Thymus (tissue), 11 donors: ENCODE measurements at regions not wholly inside any gene's neighbourhood (a gene's known extent, or its start where the extent isn't known, plus 50 kb on each side); places are given as distances from the start of the nearest gene placed in this dataset.

Source experiments
- DNase-seq, 9 donors: peaks; one replicate each; pipeline ENCODE4 v3.0.0-alpha.2; 2013; ENCODE audit warnings: low spot score in 9 of 9, low read depth in 6 of 9, missing footprints in 1 of 9
- H3K27ac ChIP-seq, 2 donors: one replicate each; pipeline ENCODE4 v1.5.1; 2013; ENCODE audit warnings: control low read depth in 1 of 2, low read depth in 1 of 2, low read length in 1 of 2, mild to moderate bottlenecking in 1 of 2, moderate library complexity in 1 of 2
- H3K27me3 ChIP-seq, 2 donors: one replicate each; pipeline ENCODE4 v1.5.1; 2013; ENCODE audit warnings: low read length in 1 of 2; ENCODE audit not compliant: control insufficient read depth in 2 of 2, insufficient read depth in 1 of 2
- H3K36me3 ChIP-seq, 2 donors: one replicate each; pipeline ENCODE4 v1.5.1; 2013; ENCODE audit warnings: low read length in 1 of 2, mild to moderate bottlenecking in 1 of 2, moderate library complexity in 1 of 2; ENCODE audit not compliant: control insufficient read depth in 2 of 2, insufficient read depth in 2 of 2
- H3K4me1 ChIP-seq, 2 donors: one replicate each; pipeline ENCODE4 v1.5.1; 2013; ENCODE audit warnings: low read length in 2 of 2; ENCODE audit not compliant: control insufficient read depth in 2 of 2, insufficient read depth in 2 of 2
- H3K4me3 ChIP-seq, 2 donors: one replicate each; pipeline ENCODE4 v1.5.1; 2013; ENCODE audit warnings: low read length in 2 of 2, control low read depth in 1 of 2, mild to moderate bottlenecking in 1 of 2
- H3K9me3 ChIP-seq, 2 donors: one replicate each; pipeline ENCODE4 v1.5.1; 2013; ENCODE audit warnings: low read length in 1 of 2, mild to moderate bottlenecking in 1 of 2; ENCODE audit not compliant: control insufficient read depth in 2 of 2, insufficient read depth in 1 of 2
- WGBS: extraction: QIAGEN DNeasy Blood & Tissue Kit; methylation state at CpG from one replicate; pipeline ENCODE4 v1.1.7; 2013; 5-methylcytosine and 5-hydroxymethylcytosine counted together
- donor health status: healthy.

DNA sequence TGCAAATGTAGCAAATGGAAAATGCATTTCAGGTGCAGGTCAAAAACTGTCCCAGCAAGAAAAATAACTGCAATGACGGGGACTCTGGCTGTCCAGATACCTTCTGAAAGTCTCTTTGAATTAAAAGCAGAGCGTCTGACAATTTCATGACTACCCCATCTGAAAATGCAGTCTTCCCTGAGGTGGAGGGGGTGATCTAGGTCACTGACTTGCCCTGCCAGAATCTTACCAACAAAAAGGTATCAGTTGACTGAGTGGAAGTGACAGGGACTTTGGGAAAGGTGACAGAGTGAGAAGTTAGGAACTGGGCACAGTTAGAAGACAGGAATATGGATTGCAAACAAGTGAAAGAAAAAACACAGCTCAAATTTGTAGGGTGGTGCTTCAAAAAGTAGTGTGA is 402.2 kb downstream of the DHX35 start:
- WGBS = 87% methylated on average over 2 of the region's 2 CpGs

DNA sequence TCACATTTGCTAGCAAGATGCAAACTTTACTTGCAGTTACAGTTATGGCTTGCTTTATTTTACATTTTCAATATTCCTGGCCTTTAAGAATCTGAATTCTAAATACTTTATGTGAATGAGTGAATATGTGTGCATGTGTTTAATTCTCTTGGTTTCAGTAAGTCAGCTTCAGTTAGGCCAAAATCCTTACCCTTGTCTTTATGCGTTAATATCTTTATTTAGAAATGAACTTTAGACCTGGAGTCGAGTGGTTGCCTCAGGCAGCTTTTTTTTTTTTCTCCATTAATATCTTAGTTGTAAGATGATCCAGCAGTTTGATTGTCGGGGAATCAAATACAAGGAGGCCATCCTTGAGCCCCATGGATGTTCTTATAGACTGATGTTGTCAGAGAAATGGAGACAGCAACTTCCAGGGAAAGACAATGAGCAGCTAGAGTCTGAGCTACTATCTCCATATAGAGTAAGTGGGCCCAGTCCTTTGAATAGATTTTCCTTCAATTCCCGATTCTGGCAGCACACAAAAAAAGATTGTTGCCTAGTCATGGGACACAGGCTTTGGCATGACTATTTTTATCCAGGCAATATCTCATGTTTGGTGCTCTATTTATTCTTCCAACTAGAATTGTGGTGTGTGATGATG is 398.0 kb downstream of the DHX35 start:
- Histone ChIP-seq H3K27ac (no peak overlapping the region), H3K36me3 (no peaks in the 10 kb centered on the region), H3K9me3 (no peaks in the 10 kb centered on the region), H3K4me1 (no peaks in the 10 kb centered on the region), H3K4me3 (no peak overlapping the region), H3K27me3 (no peaks in the 10 kb centered on the region)
- DNase-seq = no peak
- WGBS = 89% methylated on average over 4 of the region's 4 CpGs

More for the DNA sequence above, 402.2 kb downstream of the DHX35 start:
- H3K9me3 ChIP-seq = no peaks in the 10 kb centered on the region
- no peak overlapping the region for H3K4me3 ChIP-seq
- H3K4me1 ChIP-seq = no peaks in the 10 kb centered on the region
- no peak overlapping the region for H3K27ac ChIP-seq
- no peak for DNase-seq
- H3K36me3 ChIP-seq = no peaks in the 10 kb centered on the region
- no peaks in the 10 kb centered on the region for H3K27me3 ChIP-seq

DNA sequence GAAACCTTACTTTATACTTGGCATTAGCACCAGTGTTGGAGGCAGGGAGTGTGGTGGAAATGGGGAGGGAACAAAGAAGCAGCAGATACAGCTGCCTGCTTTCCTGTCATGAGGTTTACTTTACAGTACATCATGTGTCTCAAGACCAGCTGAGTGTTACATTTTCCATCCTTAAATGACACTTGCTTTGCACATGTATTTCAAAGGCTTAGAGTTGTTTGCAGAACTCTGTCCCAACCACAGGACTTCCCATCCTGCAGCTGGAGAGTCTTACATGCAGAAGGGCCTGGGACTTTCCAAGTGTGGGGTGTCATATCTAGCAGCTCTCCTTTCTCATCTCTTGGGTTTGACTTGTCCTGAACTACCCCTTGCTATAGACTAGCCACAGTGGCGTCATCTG is 395.9 kb downstream of the DHX35 start:
- Histone ChIP-seq H3K4me1 (no peaks in the 10 kb centered on the region), H3K27ac (no peak overlapping the region), H3K36me3 (no peaks in the 10 kb centered on the region), H3K4me3 (no peak overlapping the region), H3K27me3 (no peaks in the 10 kb centered on the region), H3K9me3 (no peaks in the 10 kb centered on the region)
- DNase-seq = peak in 1 of 9 donors; percentile 2
- whole genome bisulfite sequencing = 89% methylated on average over 1 of the region's 1 CpG

DNA sequence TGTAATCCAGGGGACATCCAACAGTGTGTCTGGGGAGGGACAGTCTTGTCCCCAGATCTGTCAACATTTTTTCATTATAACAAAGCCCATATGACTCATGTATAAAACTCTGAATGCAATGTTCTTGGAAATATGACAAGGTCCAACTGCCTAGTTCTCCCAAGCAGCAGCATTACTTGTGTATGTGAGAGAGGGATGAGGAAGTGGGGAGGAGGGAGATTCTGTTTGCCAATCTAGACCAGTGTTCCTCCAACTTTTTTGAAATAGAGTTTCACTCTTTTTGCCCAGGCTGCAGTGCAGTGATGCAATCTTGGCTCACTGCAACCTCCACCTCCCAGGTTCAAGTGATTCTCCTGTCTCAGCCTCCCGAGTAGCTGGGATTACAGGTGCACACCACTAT is 394.8 kb downstream of the DHX35 start:
- Histone ChIP-seq H3K36me3 (no peaks in the 10 kb centered on the region), H3K4me3 (no peak overlapping the region), H3K27me3 (no peaks in the 10 kb centered on the region), H3K9me3 (no peaks in the 10 kb centered on the region), H3K27ac (no peak overlapping the region), H3K4me1 (no peaks in the 10 kb centered on the region)
- WGBS = 94% methylated on average over 1 of the region's 1 CpG
- DNase-seq = no peak

DNA sequence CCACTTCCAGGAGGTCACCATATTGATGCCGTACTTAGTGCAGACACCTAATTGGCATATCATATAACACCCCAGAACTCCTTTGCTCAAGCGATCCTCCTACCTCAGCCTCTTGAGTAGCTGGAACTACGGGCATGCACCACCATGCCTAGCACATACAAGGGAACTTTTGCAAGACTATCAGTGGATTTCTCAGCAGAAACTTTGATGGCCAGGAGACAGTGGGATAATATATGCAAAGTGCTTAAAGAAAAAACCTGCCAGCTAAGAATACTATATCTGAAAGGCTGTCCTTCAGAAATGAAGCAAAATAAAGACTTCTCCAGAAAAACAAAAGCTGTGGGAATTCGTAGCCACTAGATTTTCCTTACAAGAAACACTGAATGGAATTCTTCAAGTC is 387.1 kb downstream of the DHX35 start:
- Histone ChIP-seq H3K9me3 (peaks cover 1 to 6% of the 10 kb centered on the region in 2 donors), H3K27ac (no peak overlapping the region), H3K27me3 (no peaks in the 10 kb centered on the region), H3K36me3 (no peaks in the 10 kb centered on the region), H3K4me1 (no peaks in the 10 kb centered on the region), H3K4me3 (no peak overlapping the region)
- DNase-seq = no peak
- WGBS = 94% methylated on average over 4 of the region's 4 CpGs

DNA sequence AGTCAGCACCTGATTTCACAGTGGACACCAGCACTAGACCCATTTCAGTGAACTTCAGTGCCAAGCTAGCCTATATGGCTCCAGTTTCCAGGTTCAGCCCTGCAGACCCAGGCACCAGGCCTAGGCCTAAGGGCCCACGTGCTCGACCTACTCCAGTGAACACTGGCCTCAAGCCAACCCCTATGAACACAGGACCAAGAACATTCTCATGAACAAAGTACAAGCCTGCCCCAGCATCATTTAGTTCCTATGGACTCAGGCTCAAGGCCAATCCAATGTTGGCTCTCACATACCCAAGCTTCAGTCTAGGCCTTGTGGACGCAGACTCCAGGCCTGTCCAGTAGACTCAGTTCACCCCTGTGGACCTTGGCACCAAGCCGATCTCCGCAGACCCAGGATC is 385.5 kb downstream of the DHX35 start:
- Histone ChIP-seq H3K4me3 (no peak overlapping the region), H3K4me1 (no peaks in the 10 kb centered on the region), H3K27ac (no peak overlapping the region), H3K27me3 (no peaks in the 10 kb centered on the region), H3K9me3 (peaks cover 1 to 6% of the 10 kb centered on the region in 2 donors), H3K36me3 (no peaks in the 10 kb centered on the region)
- DNase-seq = no peak
- WGBS = 93% methylated on average over 5 of the region's 5 CpGs

DNA sequence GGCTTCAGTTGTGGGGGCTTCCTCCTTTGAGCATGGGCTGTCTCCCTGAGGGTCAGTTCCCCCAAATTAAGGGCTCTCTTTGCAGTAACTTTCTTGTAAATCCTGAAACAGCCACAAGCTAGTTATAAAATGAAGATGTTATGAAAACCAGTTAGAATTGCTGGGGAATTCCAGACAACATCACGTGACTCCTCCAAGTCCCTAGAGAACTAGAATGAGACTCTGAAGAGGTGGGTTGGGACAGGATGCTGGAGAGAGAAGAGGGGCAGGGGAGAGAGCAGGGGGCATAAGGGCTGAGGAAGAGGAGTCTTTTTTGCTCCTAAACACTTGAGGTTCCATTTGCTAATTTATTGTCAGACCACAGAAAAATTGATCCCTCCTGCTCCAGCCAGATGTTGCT is 380.3 kb downstream of the DHX35 start:
- no peak for DNase-seq
- Histone ChIP-seq H3K4me1 (no peaks in the 10 kb centered on the region), H3K27ac (no peak overlapping the region), H3K36me3 (no peaks in the 10 kb centered on the region), H3K9me3 (peaks cover 0 to under 1% of the 10 kb centered on the region in 2 donors), H3K27me3 (no peaks in the 10 kb centered on the region), H3K4me3 (no peak overlapping the region)
- WGBS = 75% methylated on average over 1 of the region's 1 CpG

DNA sequence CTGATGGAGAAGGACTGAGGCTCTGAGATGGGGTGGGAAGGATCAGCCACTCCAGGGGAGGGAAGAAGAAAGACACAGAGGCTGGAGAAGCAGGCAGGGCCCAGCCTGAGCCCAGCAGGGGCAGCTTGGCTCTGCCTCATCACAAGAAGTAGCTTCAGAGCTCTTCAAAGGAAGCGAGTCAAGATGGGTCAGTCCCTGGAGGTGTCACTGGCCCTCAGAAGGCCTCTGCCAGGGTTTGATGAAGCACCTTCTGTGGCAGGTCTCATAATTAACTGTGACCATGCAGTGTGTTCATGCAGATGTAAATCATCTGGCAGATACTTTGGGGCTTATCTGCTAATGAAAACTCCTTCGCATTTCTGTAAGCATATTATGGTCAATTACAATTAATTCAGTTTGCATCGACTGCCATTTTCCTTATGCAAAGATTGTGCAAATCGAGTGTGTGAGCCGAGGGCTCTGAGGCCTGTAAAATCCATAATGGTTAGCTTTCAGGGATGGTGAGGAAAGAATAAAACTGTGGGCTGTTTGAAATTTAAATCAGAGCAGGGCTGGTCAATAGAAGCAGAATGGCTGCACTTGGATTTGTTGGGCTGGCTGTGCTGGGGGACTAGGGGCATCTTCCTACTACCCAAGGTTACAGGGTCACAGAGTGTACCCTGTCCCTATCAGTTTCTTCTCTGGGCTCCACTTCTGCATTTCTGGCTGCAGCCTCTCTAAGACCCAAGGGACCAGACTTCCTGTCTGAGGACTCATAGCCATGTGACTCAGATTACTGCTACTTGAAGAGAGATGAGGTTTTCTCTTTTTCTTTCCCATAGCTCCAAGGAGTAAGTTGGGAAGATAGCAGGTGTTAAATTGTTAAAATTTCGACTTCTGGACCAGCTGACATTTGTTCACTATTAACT is 376.6 kb downstream of the DHX35 start:
- Histone ChIP-seq H3K27me3 (no peaks in the 10 kb centered on the region), H3K27ac (no peak overlapping the region), H3K4me1 (no peaks in the 10 kb centered on the region), H3K36me3 (no peaks in the 10 kb centered on the region), H3K4me3 (no peak overlapping the region), H3K9me3 (no peaks in the 10 kb centered on the region)
- DNase-seq = no peak
- WGBS = 84% methylated on average over 6 of the region's 6 CpGs

DNA sequence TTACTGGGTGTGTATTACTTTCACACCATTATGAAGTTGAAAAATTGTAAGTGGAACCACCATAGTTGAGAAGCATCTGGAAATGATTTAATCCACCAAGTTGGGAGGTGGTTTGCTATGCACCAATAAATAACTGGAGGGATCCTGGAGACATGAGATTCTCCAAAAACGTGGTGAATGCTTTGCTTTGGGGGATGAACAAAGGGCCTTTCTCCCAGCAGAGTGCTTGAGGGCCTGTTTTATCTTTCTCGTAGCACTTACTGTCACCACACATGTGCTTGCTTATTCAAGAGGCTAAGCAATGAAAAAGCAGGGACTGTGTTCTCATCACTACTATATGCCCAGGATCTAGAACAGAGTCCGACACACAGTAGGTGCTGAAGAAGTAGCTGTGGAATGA is 371.1 kb downstream of the DHX35 start:
- Histone ChIP-seq H3K36me3 (no peaks in the 10 kb centered on the region), H3K4me3 (no peak overlapping the region), H3K27me3 (no peaks in the 10 kb centered on the region), H3K9me3 (no peaks in the 10 kb centered on the region), H3K27ac (no peak overlapping the region), H3K4me1 (no peaks in the 10 kb centered on the region)
- 83% methylated on average over 3 of the region's 3 CpGs for WGBS
- DNase-seq = no peak
